ENCODE measurements at regions not wholly inside any gene's neighbourhood (a gene's known extent, or its start where the extent isn't known, plus 50 kb on each side); places are given as distances from the start of the nearest gene placed in this dataset.

GRCh38 chr4:170398218-170398617 is 308.5 kb upstream of the AADAT start:
- no peak for TF ChIP-seq TAF1 (IDR thresholded peaks at IDR 0.05; ENCODE audit: low read depth, low read length)
- TF ChIP-seq POU2F2 (IDR thresholded peaks at IDR 0.05; ENCODE audit: low read depth, low read length): no peak
- no peak for TF ChIP-seq POLR2AphosphoS5 (IDR thresholded peaks at IDR 0.05; ENCODE audit: low read depth, low read length)

All from GM12891 (cell line).